DOHH2 (cell line): ENCODE measurements at regions not wholly inside any gene's neighbourhood (a gene's known extent, or its start where the extent isn't known, plus 50 kb on each side); places are given as distances from the start of the nearest gene placed in this dataset.

Experiments
- EZH2phosphoT487 ChIP-seq: fragments of 200-600 bp; sonication (generic); IDR thresholded peaks from 2 replicates; pipeline ENCODE4 v1.6.1; 2017; ENCODE audit warnings: borderline replicate concordance, mild to moderate bottlenecking, antibody characterized with exemption, low read length, moderate library complexity, mixed read lengths
- TF ChIP-seq, protein P1 (sequence below): fragments of 200-600 bp; sonication (generic); IDR thresholded peaks from one replicate; pipeline ENCODE4 v1.5.1; 2014; ENCODE audit warnings: antibody characterized with exemption, mild to moderate bottlenecking, low read depth, low read length; ENCODE audit not compliant: poor library complexity, severe bottlenecking

DNA sequence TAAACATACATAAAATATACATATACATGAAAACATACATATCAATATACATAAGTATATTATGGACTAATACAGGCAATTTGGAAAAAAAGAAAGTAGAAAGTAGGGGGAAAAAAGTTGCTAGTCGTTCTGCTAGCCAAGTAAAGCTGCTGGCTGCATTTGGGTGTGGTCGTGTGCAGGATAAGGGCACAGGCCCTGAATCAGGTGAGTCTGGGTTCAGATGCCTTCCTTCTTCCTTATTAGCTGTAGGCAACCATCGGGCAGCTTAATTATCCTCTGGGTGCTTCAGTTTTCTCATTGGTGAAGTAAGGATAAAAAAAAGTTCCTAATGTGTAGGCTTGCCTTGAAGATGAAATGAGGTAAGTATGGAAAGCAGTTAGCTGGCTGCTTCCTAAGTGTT lies 59.2 kb upstream of the SPRY4 start:
- TF ChIP-seq, protein P1, sequence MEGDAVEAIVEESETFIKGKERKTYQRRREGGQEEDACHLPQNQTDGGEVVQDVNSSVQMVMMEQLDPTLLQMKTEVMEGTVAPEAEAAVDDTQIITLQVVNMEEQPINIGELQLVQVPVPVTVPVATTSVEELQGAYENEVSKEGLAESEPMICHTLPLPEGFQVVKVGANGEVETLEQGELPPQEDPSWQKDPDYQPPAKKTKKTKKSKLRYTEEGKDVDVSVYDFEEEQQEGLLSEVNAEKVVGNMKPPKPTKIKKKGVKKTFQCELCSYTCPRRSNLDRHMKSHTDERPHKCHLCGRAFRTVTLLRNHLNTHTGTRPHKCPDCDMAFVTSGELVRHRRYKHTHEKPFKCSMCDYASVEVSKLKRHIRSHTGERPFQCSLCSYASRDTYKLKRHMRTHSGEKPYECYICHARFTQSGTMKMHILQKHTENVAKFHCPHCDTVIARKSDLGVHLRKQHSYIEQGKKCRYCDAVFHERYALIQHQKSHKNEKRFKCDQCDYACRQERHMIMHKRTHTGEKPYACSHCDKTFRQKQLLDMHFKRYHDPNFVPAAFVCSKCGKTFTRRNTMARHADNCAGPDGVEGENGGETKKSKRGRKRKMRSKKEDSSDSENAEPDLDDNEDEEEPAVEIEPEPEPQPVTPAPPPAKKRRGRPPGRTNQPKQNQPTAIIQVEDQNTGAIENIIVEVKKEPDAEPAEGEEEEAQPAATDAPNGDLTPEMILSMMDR, result no peak
- no peak for TF ChIP-seq EZH2phosphoT487
